GM12874 (cell line): ENCODE measurements at regions not wholly inside any gene's neighbourhood (a gene's known extent, or its start where the extent isn't known, plus 50 kb on each side); places are given as distances from the start of the nearest gene placed in this dataset.

ENCODE experiments used
- TF ChIP-seq, protein P1 (sequence below): IDR thresholded peaks from 2 replicates; pipeline ENCODE4 v1.5.1; 2011; ENCODE audit warnings: low read depth, mild to moderate bottlenecking, control low read depth, low read length, moderate library complexity; ENCODE audit not compliant: insufficient read depth

DNA sequence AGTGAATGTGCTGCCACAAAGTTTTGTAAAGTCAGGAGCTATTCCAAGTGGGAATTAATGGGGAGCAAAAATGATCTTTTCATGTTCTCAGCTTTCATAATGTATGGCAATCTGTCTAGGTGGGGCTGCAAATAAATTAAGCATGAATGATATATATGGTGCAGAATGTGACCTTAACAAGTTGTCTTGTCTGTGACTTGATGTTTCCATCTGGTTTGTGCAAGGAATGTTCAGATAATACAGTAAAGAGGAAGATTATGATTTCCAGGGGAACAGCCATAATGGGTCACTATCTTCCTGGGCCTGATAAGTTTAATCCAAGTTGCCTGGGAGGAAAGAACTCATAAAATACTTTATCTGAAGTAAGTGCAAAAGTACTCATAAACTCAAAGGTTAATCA lies 1815.8 kb upstream of the FLRT2 start:
- TF ChIP-seq, protein P1, sequence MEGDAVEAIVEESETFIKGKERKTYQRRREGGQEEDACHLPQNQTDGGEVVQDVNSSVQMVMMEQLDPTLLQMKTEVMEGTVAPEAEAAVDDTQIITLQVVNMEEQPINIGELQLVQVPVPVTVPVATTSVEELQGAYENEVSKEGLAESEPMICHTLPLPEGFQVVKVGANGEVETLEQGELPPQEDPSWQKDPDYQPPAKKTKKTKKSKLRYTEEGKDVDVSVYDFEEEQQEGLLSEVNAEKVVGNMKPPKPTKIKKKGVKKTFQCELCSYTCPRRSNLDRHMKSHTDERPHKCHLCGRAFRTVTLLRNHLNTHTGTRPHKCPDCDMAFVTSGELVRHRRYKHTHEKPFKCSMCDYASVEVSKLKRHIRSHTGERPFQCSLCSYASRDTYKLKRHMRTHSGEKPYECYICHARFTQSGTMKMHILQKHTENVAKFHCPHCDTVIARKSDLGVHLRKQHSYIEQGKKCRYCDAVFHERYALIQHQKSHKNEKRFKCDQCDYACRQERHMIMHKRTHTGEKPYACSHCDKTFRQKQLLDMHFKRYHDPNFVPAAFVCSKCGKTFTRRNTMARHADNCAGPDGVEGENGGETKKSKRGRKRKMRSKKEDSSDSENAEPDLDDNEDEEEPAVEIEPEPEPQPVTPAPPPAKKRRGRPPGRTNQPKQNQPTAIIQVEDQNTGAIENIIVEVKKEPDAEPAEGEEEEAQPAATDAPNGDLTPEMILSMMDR = no peak

DNA sequence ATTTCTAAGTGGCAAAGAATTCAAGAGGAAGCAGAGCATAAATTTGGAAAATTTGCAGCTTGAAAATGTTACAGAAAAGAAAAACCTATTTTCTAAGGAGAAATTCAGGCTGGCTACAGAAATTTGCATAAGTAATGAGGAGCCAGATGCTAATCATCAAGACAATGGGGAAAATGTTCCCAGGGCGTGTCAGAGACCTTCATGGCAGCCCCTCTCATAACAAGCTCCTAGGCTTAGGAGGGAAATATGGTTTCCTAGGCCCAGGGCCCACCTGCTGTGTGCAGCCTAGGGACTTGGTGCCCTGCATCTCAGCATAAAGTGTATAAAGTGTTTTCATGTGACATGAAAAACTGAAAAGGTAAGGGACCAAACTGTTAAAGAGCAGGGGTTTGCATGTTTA lies 1796.3 kb upstream of the FLRT2 start:
- TF ChIP-seq, protein P1 = no peak

DNA sequence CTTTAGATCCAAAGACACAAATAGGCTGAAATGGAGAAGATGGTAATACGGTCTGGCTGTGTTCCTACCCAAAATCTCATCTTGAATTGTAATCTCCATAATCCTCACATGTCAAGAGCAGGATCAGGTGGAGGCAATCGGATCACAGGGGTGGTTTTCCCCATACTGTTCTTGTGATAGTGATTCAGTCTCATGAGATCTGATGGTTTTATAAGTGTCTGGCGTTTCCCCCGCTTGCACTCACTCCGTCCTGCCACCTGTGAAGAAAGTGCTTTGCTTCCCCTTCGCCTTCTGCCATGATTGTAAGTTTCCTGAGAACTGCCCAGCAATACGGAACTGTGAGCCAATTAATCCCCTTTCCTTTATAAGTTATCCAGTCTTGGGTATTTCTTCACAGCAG lies 1795.5 kb upstream of the FLRT2 start:
- TF ChIP-seq, protein P1 = no peak

DNA sequence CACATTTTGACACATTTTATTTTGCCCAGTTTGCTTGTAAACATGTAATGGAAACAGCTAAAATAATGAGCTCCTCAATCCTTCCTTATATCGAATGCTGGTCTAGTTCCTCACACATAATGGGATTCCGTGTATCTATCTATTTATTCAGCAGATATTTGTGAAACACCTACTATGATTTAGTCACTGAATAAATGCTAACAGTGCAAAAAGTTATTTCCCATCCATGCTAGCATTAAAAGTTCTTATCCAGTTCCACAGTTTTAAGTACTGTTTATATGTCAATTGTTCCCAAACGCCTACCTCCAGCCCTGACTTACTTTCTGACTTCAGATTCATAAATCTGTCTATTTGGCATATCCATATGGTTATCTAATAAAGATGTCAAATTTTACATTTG lies 1788.7 kb upstream of the FLRT2 start:
- TF ChIP-seq, protein P1 = no peak

DNA sequence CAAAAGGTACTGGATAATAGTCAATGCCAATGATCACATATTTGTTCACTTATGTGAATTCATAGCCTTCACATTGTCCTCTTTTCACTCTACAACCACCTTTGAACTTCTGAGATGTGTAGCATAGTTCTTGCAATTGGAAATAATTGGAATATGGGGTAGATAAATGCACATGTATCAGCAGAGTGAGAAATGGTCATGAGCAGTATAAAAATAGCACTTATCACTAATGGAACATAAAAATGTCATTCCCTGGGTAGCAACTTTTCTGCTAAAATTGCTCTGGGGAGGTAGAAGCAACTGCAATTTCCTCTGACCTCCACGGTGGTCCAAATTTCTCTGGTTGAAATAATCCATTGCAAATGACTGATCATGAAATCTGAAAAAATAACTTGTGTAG lies 1785.7 kb upstream of the FLRT2 start:
- TF ChIP-seq, protein P1 = no peak

DNA sequence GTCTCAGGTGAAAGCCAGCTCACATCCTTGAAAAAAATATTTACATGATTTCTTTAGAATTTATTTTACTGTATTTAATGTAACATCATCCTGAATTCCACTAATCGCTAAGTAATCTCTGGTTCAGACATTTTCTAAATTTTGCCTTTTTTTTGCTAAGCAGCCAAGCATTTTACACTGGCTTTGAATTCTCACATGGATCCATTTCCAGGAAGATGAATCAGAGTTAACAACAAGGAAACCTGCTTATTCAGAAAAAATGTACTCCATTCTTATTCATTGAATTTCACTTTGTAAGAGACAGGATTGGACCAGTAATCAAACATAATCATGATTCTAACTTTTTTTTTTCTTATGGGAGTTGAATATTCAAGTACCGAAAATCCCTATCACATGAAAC lies 1785.1 kb upstream of the FLRT2 start:
- TF ChIP-seq, protein P1 = no peak

DNA sequence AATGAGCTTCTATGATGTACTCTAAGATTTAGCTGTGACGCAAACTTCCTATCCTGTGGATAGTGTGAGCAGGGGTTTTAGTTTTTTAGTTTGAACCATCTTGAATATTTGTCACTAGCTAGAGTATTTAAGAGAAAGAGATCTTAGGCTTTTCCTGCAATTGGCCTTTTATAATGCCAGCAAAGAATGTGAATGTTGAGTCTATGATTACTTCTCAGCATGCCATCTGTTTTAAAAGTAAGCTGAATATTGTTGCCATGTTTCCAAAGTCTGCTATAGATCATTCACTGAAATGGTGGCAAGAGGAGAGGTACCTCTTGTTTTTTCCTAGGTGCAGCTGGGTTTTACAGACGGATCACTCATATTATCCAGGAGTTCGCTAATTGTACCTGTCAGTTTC lies 1783.6 kb upstream of the FLRT2 start:
- TF ChIP-seq, protein P1 = no peak

DNA sequence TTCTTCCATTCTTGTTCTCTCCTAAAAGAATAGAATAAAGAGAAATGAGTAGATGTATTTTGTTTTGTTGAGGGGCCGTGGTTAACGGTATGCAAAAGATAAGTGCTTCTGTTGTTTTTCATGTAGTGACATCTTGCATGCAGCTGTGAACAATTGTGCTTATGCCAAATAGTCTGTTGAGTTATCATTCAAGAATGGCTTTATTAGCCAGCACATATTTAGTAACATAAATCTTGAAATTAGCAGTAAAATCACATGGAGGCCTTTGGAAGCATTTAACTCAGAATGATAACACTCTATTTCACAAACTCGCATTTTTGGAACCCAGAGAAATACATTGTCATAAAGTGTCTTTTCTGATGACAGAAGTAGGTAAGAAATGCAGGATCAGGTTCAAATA lies 1772.0 kb upstream of the FLRT2 start:
- TF ChIP-seq, protein P1 = no peak
